Uterus (tissue), 2 donors: ENCODE measurements at regions not wholly inside any gene's neighbourhood (a gene's known extent, or its start where the extent isn't known, plus 50 kb on each side); places are given as distances from the start of the nearest gene placed in this dataset.

Source experiments
- CTCF ChIP-seq, 4 experiments: fragments of 200-600 bp in 2 of 4; fragments of 450-650 bp in 2 of 4; sonication (generic) in 2 of 4; IDR thresholded peaks; one replicate each; pipeline ENCODE4 v1.5.1; 2016 to 2019; ENCODE audit warnings: antibody characterized with exemption in 4 of 4, mild to moderate bottlenecking in 2 of 4, moderate library complexity in 1 of 4
- POLR2A ChIP-seq, 2 donors: fragments of 450-650 bp; IDR thresholded peaks; one replicate each; pipeline ENCODE4 v1.6.1; 2016; ENCODE audit warnings: antibody characterized with exemption in 2 of 2, mild to moderate bottlenecking in 1 of 2, moderate library complexity in 1 of 2

- TF ChIP-seq CTCF (IDR thresholded peaks at IDR 0.05) (no peak), POLR2A (IDR thresholded peaks at IDR 0.05) (no peak)
These were observed 189.3 kb upstream of the GPR12 start for GRCh38 chr13:26949701-26950502.
